LNCaP clone FGC (cell line): ENCODE measurements at regions not wholly inside any gene's neighbourhood (a gene's known extent, or its start where the extent isn't known, plus 50 kb on each side); places are given as distances from the start of the nearest gene placed in this dataset.

Source experiments
- DNase-seq: peaks from one replicate; pipeline ENCODE4 v3.0.0-alpha.2; 2011; ENCODE audit warnings: low read depth
- H3K4me3 ChIP-seq: 2 replicates; pipeline ENCODE4 v1.5.1; 2011; ENCODE audit warnings: mild to moderate bottlenecking, low read depth, low read length, control low read depth
- TF ChIP-seq, protein P1 (sequence below): IDR thresholded peaks from 2 replicates; pipeline ENCODE4 v1.5.1; 2012; ENCODE audit warnings: mild to moderate bottlenecking; ENCODE audit not compliant: control insufficient read depth, insufficient read depth; ENCODE audit errors: extremely low read depth

DNA sequence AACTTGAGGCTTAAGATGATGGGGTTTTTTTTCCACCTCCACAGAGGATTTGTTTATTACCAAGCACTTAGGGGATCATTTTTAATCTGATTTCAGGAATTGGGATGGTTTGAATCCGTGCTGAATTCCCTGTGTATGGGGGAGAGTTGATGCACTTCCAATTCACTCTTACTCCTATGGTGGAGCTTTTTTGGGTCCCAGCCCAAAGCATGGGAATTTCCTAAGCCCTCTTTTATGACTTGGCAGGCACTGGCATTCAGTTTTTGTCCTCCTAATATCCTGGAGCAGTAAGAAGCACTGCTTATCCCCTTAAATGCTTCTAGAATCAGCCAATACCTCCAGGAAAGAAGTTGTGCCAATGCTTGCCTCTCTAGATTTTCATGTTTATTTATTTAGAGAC lies 78.7 kb downstream of the HYCC1 start:
- DNase-seq = no peak
- TF ChIP-seq, protein P1, sequence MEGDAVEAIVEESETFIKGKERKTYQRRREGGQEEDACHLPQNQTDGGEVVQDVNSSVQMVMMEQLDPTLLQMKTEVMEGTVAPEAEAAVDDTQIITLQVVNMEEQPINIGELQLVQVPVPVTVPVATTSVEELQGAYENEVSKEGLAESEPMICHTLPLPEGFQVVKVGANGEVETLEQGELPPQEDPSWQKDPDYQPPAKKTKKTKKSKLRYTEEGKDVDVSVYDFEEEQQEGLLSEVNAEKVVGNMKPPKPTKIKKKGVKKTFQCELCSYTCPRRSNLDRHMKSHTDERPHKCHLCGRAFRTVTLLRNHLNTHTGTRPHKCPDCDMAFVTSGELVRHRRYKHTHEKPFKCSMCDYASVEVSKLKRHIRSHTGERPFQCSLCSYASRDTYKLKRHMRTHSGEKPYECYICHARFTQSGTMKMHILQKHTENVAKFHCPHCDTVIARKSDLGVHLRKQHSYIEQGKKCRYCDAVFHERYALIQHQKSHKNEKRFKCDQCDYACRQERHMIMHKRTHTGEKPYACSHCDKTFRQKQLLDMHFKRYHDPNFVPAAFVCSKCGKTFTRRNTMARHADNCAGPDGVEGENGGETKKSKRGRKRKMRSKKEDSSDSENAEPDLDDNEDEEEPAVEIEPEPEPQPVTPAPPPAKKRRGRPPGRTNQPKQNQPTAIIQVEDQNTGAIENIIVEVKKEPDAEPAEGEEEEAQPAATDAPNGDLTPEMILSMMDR = no peak
- H3K4me3 ChIP-seq = no peak overlapping the region

DNA sequence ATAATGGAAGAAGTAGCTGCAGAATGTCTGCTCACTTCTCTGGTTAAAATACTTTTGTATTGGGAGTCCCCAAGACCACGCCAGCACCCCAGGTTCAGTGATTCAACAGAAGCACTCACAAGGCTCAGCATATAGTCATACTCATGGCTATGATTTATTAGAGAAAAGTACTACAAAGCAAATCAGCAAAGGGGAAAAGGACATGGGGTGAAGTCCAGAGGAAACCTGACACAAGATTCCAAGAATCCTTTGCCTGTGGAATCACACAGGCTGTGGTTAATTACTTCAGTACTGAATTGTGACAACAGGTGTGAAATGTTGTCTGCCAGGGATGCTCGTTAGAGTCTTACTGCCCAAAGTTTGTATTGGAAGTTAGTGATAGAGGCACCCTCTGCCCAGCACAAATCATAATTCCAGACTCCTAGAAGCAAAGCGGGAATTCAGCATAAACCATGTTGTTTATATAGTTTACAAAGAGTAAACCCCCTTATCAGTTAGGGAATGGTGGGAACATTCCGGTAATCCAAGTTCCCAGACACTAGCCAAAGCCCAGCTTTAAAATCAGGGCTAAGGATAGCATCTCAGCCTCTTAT lies 79.4 kb downstream of the HYCC1 start:
- TF ChIP-seq, protein P1 = no peak
- DNase-seq = no peak
- H3K4me3 ChIP-seq = no peak overlapping the region

DNA sequence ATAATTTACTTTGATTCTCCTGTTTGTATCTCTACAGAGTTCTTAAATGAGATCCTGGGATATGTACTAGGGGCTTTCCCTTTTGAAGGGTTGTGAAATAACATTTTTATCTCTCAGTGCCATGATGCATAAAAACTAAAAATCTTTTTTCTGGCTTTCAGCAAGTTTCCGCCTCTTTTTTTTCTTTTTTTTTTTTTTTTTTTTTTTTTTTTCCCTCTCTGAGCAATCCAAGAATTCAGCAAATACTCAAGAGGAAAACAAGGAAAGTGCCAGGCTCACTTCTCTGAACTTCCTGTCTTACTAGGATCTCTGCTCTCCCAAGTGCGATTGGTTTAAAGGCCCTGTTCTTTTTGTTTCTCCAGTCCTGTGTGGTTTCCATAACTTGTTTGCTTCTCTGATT lies 79.9 kb downstream of the HYCC1 start:
- DNase-seq = no peak
- TF ChIP-seq, protein P1 = no peak
- H3K4me3 ChIP-seq = no peak overlapping the region

DNA sequence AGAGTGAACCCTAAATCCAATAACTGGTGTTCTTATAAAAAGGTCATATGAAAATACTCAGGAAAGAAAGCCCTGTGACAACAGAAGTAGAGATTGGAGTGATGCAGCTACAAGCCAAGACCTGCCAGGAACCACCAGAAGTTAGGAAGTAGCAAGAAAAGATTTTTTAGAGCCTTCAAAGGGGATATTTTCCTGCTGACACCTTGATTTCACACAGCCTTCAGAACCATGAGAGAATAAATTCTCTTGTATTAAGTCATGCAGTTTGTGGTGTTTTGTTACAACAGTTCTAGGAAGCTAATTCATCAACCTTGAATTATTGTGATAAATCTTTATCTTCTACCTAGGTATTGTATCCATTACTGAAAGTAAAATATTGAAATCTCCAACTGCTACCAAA lies 81.0 kb downstream of the HYCC1 start:
- H3K4me3 ChIP-seq = no peak overlapping the region
- no peak for DNase-seq
- TF ChIP-seq, protein P1 = no peak

DNA sequence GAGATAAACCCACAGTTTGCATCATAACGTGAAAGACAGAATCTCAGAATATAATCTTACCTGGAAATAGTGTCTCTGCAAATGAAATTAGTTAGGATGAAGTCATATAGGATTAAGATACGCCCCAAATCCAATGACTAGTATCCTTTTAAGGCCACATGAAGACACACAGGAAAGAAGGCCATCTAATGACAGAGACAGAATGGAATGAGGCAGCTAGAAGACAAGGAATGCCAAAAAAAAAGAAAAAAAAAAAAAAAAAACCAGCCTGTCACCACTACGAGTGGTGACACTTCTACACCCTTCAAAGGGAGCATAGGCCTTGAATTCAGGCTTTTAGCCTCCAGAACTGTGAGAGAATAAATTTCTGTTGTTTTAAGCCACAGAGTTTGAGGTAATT lies 82.9 kb downstream of the HYCC1 start:
- no peak for DNase-seq
- TF ChIP-seq, protein P1 = no peak
- H3K4me3 ChIP-seq = no peak overlapping the region

DNA sequence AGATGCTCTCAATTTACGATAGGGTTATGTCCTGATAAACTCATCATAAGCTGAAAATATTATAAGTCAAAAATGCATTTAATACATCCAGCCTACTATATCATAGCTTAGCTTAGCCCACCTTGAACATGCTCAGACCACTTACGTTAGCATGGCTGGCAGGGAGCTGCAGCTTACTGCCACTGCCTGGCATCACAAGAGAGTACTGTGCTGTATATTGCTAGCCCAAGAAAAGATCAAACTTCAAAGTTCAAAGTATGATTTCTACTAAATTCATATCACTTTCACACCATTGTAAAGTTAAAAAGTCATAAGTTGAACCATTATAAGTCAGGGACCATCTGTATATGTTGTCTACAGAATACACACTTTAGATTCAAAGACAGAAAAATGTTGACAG lies 91.6 kb downstream of the HYCC1 start:
- no peak overlapping the region for H3K4me3 ChIP-seq
- TF ChIP-seq, protein P1 = no peak
- DNase-seq = no peak

DNA sequence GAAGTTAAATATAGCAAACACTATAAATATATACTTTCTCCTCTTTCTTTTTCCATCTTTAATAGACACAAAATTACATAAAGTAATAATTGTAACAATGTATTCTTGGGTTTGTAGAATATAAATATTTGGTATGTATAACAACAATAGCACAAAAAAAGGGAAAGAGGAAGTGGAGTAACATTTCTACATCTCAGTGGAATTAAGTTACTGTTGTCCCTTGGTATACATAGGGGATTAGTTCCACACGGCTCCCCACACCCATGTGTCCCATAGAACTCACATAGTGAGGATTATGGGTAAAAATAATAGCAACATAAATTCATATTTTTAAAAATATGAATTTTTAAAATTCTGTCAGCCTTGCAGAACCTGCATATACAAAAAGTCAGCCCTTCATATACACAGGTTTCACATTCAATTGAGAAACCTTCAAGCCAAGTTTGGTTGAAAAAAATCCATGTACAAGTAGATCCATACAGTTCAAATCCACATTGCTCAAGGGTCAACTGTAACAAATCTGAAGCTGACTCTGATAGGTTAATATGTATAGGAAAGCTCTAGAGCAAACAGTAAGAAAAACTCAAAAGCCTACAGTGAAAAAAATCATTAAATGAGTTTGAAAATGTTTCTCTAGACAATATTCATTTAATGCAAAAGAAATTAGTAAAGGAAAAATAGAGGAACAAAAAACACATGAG lies 92.4 kb downstream of the HYCC1 start:
- DNase-seq = no peak
- H3K4me3 ChIP-seq = no peak overlapping the region
- TF ChIP-seq, protein P1 = no peak
